ENCODE measurements at regions not wholly inside any gene's neighbourhood (a gene's known extent, or its start where the extent isn't known, plus 50 kb on each side); places are given as distances from the start of the nearest gene placed in this dataset.

DNA sequence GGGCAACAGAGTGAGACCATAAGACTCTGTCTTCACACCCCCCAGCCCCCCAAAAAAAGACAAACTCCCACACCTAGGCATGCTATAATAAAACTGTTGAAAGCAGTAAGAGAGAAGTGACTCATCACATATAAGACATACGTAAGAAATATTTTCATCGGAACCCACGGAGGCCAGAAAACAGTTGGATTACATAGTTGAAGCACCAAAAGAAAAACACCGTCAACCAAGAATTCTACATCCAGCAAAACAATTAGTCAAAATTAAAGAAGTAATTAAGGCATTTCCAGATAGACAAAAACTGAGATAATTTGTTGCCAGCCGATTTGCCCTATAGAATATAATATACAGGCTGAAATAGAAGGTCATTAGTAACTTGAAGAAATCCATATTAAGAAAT lies 128.7 kb downstream of the VAPA start:
- TF ChIP-seq GATA1 (IDR thresholded peaks at IDR 0.05; ENCODE audit: low read depth, low read length) (no peak), POLR2A (IDR thresholded peaks at IDR 0.05; ENCODE audit: low read length) (no peak)

GRCh38 chr18:10044054-10044453 lies 130.2 kb downstream of the VAPA start:
- DNase-seq, result no peak
- TF ChIP-seq POLR2A (IDR thresholded peaks at IDR 0.05; ENCODE audit: low read length), result no peak
- no peak for TF ChIP-seq GATA1 (IDR thresholded peaks at IDR 0.05; ENCODE audit: low read depth, low read length)

More for the DNA sequence above, 128.7 kb downstream of the VAPA start:
- DNase-seq, result no peak

- no peak for TF ChIP-seq POLR2A (IDR thresholded peaks at IDR 0.05; ENCODE audit: low read length)
- no peak for TF ChIP-seq GATA1 (IDR thresholded peaks at IDR 0.05; ENCODE audit: low read depth, low read length)
- DNase-seq, result no peak
Observed at GRCh38 chr18:10045296-10045891, 131.6 kb downstream of the VAPA start.

DNA sequence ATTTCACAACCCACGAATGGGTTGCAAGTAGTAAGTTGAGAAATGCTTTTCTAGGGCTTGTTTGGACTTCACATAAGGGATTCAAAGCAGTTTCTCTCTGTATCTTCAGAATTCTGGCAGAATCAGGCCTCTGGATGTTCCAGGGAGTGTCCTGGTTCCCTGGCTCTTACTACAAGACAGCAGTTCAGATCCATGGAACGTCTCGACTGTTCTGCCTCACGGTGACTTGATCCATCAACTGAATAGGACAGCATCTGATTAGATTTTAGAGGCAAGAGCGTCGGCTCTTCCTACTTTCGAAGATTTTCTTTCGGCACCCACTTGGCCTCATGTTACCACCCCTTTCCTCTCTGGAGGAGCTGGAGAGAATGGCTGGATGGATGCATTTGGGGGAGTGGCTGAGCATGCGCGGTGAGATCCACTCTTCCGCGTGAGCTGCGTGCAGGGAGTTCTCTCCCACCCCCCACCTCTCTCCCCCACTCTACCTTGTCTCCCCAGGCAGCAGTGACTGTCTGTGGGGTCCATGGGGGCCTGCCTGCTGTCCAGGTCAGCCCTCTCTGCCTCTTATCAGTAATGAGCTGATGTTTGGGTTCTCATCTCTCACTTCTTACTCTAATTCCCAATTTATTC lies 132.5 kb downstream of the VAPA start:
- no peak for TF ChIP-seq POLR2A (IDR thresholded peaks at IDR 0.05; ENCODE audit: low read length)
- no peak for TF ChIP-seq GATA1 (IDR thresholded peaks at IDR 0.05; ENCODE audit: low read depth, low read length)
- DNase-seq, result no peak

GRCh38 chr18:10047237-10047636 lies 133.4 kb downstream of the VAPA start:
- no peak for DNase-seq
- no peak for TF ChIP-seq GATA1 (IDR thresholded peaks at IDR 0.05; ENCODE audit: low read depth, low read length)
- no peak for TF ChIP-seq POLR2A (IDR thresholded peaks at IDR 0.05; ENCODE audit: low read length)

- TF ChIP-seq GATA1 (IDR thresholded peaks at IDR 0.05; ENCODE audit: low read depth, low read length) (no peak), POLR2A (IDR thresholded peaks at IDR 0.05; ENCODE audit: low read length) (no peak)
- no peak for DNase-seq
Observed at GRCh38 chr18:10049747-10050146, 135.9 kb downstream of the VAPA start.

DNA sequence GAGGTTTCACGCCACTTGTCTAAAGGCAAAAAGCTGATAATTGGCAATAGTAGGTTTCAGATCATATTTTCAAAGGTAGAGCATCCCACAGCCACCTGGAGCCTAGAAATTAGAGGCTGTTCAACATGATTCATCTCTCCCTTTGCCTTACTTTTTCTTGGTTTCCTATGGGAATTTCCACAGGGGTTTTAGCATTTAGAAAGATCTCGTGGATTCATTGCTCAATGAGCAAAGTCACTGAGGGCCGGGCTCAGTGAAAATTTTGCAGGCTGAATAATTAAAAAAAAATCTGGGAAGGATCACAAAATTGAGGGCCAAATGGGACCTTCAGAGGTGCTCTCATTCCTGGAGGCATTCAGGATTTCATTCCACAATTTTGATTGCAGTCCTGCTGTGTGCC lies 137.1 kb downstream of the VAPA start:
- TF ChIP-seq GATA1 (IDR thresholded peaks at IDR 0.05; ENCODE audit: low read depth, low read length), result no peak
- TF ChIP-seq POLR2A (IDR thresholded peaks at IDR 0.05; ENCODE audit: low read length), result no peak
- DNase-seq, result no peak

- no peak for TF ChIP-seq GATA1 (IDR thresholded peaks at IDR 0.05; ENCODE audit: low read depth, low read length)
- no peak for TF ChIP-seq POLR2A (IDR thresholded peaks at IDR 0.05; ENCODE audit: low read length)
- no peak for DNase-seq
Observed at GRCh38 chr18:10051877-10052631, 138.2 kb downstream of the VAPA start.

GRCh38 chr18:10052871-10053270 lies 139.1 kb downstream of the VAPA start:
- no peak for TF ChIP-seq GATA1 (IDR thresholded peaks at IDR 0.05; ENCODE audit: low read depth, low read length)
- TF ChIP-seq POLR2A (IDR thresholded peaks at IDR 0.05; ENCODE audit: low read length), result no peak
- no peak for DNase-seq

DNA sequence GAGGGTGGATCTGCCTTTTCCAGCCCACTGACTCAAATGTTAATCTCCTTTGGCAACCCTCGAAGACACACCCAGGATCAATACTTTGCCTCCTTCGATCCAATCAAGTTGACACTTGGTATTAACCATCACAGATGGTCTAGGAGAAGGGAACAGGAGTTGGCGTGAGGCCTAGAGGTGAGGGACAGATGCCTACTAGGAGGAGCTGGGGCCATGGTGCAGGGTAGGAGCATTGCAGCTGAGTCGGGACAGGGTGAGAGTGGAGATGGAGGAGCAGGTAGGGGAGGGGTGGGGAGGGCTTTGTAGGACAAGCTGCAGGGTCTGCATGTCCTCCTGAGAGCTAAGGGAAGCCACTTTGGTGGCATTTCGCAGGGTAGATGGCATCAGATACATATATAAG lies 140.0 kb downstream of the VAPA start:
- no peak for DNase-seq
- no peak for TF ChIP-seq POLR2A (IDR thresholded peaks at IDR 0.05; ENCODE audit: low read length)
- no peak for TF ChIP-seq GATA1 (IDR thresholded peaks at IDR 0.05; ENCODE audit: low read depth, low read length)

DNA sequence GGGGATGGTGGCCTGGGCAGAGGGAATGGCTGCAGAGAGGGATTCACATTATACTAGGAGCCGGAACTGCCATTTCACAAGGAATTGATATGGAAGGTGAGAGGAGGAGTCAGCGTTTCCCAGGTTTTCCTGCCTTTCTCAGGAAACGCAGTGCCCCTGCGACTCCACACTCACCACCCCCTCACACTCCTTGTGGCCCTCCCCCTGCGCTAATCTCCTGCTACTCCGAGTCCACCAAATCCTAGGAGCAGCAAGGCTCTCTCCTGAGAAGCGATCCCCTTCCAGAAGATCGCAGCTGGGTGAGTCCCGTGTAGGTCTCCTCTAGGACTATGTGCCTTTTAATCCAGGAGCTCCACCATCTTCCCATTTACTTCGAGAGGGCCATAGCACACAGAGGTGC lies 140.6 kb downstream of the VAPA start:
- TF ChIP-seq GATA1 (IDR thresholded peaks at IDR 0.05; ENCODE audit: low read depth, low read length) (no peak), POLR2A (IDR thresholded peaks at IDR 0.05; ENCODE audit: low read length) (no peak)
- no peak for DNase-seq

GRCh38 chr18:10055125-10055750 lies 141.4 kb downstream of the VAPA start:
- no peak for DNase-seq
- no peak for TF ChIP-seq POLR2A (IDR thresholded peaks at IDR 0.05; ENCODE audit: low read length)
- TF ChIP-seq GATA1 (IDR thresholded peaks at IDR 0.05; ENCODE audit: low read depth, low read length), result no peak

- DNase-seq, result no peak
- TF ChIP-seq POLR2A (IDR thresholded peaks at IDR 0.05; ENCODE audit: low read length) (no peak), GATA1 (IDR thresholded peaks at IDR 0.05; ENCODE audit: low read depth, low read length) (no peak)
Observed at GRCh38 chr18:10056506-10056905, 142.7 kb downstream of the VAPA start.

DNA sequence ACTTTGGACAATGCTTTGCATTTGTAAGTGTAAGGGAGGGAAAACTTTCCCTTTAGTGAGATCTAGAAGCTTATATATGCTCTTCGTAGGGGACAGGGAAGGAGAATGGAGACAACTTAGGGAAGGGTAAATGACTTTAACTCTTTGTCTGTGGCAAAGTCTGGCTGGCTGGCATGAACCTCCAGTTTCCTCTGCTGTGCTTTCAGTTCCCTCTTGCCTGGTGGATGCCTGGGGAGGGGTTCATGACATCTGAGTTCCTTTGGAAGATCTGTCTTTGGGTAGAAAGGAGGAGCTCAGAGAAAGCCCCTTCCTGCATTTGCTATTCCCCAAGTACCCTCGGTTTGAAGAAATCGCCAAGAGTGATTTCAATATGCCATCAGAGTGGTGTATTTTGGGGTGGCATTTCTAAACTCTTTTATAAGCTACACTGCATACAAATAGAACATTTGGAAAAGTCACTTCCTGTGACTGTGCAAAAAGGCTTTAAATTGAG lies 143.6 kb downstream of the VAPA start:
- no peak for DNase-seq
- TF ChIP-seq GATA1 (IDR thresholded peaks at IDR 0.05; ENCODE audit: low read depth, low read length), result no peak
- no peak for TF ChIP-seq POLR2A (IDR thresholded peaks at IDR 0.05; ENCODE audit: low read length)

Data from erythroblast (primary cell).